Stomach smooth muscle (tissue), 2 donors: ENCODE measurements at regions not wholly inside any gene's neighbourhood (a gene's known extent, or its start where the extent isn't known, plus 50 kb on each side); places are given as distances from the start of the nearest gene placed in this dataset.

ENCODE experiments used
- H3K27ac ChIP-seq: one replicate; pipeline ENCODE4 v1.7.0; 2013; ENCODE audit warnings: mild to moderate bottlenecking, low read length, inconsistent platforms
- H3K27me3 ChIP-seq, 2 donors: one replicate each; pipeline ENCODE4 v1.7.0; 2013; ENCODE audit warnings: low read length in 2 of 2; ENCODE audit not compliant: insufficient read depth in 2 of 2, control insufficient read depth in 1 of 2
- H3K36me3 ChIP-seq, 2 donors: one replicate each; pipeline ENCODE4 v1.7.0; 2013; ENCODE audit warnings: low read length in 2 of 2; ENCODE audit not compliant: control insufficient read depth in 2 of 2, insufficient read depth in 2 of 2
- H3K4me1 ChIP-seq: one replicate; pipeline ENCODE4 v1.7.0; 2013; ENCODE audit warnings: low read length; ENCODE audit not compliant: control insufficient read depth, insufficient read depth
- H3K4me3 ChIP-seq, 2 donors: one replicate each; pipeline ENCODE4 v1.7.0; 2013; ENCODE audit warnings: low read length in 2 of 2
- H3K9ac ChIP-seq, 2 donors: one replicate each; pipeline ENCODE4 v1.7.0; 2013; ENCODE audit warnings: low read length in 2 of 2, mild to moderate bottlenecking in 1 of 2
- H3K9me3 ChIP-seq, 2 donors: one replicate each; pipeline ENCODE4 v1.7.0; 2013; ENCODE audit warnings: low read length in 2 of 2; ENCODE audit not compliant: control insufficient read depth in 2 of 2
- donor health status: healthy.
- donor health status: Pancreatic carcinoma.

DNA sequence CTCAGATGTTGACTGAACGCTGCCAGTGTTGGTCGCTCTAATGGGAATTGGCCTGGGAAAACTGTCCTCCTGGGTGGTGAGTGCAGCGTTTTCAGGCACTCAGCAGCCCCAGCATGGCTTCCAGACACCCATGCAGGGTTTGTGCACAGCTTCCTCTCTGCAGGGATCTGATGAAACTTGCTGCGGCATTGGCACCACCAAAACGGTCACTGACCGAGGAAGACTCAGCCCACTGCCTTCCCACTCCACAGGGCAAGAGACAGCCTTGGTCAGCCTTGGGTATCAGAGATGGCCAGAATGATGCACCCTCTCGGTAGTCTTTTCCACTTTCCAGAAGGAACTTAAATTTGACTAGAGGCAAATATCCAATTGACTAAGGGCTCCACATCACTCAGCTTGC, 398.9 kb downstream of the IRS2 start:
- no peaks in the 10 kb centered on the region for H3K36me3 ChIP-seq
- no peaks in the 10 kb centered on the region for H3K4me1 ChIP-seq
- no peak overlapping the region for H3K27ac ChIP-seq
- no peak overlapping the region for H3K4me3 ChIP-seq
- H3K9me3 ChIP-seq: no peaks in the 10 kb centered on the region
- H3K9ac ChIP-seq: no peak overlapping the region
- no peaks in the 10 kb centered on the region for H3K27me3 ChIP-seq

DNA sequence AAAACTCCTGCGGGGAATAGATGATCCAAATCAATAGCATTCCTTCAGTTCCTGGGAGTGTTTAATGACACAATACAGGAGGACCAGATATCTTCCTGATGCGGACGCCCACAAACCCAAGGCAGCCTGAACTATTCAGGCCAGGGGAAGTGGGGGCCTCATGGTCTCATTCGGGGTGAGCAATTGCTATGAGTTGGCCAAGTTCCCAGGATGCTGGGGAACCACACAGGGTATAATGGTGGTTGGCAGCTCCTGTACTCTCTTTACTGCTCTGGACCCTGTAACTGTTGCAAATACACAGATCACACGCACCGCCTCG, 401.2 kb downstream of the IRS2 start:
- H3K4me1 ChIP-seq: no peaks in the 10 kb centered on the region
- no peak overlapping the region for H3K4me3 ChIP-seq
- H3K9me3 ChIP-seq: no peaks in the 10 kb centered on the region
- H3K27me3 ChIP-seq: no peaks in the 10 kb centered on the region
- no peaks in the 10 kb centered on the region for H3K36me3 ChIP-seq
- H3K27ac ChIP-seq: no peak overlapping the region
- no peak overlapping the region for H3K9ac ChIP-seq

DNA sequence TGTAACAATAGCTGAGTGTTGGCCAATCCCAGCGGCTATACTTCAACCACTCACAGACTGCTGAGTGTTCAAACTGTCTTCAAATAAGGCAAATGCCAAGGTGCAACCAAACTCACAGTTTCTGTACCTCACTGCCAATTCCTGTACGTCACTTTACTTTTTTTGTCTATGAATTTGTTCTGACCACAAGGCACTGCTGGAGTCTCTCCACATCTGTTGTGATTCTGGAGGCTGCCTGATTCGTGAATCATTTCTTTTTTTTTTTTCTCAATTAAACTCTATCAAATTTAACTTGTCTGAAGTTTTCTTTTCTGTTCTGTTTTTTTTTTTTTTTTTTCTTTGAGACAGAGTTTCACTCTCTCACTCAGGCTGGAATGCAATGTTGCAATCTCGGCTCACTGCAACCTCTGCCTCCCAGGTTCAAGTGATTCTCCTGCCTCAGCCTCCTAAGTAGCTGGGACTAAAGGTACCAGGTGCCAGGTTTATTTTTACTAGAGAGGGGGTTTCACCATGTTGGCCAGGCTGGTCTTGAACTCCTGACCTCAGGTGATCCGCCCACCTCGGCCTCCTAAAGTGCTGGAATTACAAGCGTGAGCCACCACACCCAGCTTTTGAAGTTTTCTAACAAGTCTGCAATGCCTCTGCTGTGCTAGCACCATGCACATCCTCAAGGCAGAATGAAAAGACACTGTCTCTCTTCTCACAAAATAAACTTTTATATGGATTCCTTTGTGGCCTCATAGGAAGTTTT, 401.7 kb downstream of the IRS2 start:
- H3K27ac ChIP-seq: no peak overlapping the region
- H3K9me3 ChIP-seq: no peaks in the 10 kb centered on the region
- no peak overlapping the region for H3K4me3 ChIP-seq

DNA sequence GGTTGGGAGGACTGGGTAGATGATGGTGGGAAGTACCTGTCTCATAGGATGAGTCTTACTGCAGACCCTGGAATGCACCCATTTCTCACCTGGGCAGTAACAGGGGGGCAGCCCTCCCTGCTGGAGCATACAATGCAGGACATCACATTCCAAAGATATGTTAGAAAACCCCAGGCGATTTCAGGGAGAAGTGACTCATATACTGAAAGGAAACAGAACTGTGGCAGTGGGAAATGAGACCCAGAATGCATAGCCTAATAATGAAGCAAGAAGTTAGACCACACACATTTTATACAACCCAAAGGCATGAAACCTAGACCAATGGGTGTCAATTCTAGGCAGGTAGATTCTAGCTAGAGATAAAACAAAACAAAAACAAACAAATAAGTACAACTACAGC, 402.7 kb downstream of the IRS2 start:
- no peaks in the 10 kb centered on the region for H3K4me1 ChIP-seq
- no peaks in the 10 kb centered on the region for H3K36me3 ChIP-seq
- no peak overlapping the region for H3K4me3 ChIP-seq
- H3K9me3 ChIP-seq: no peaks in the 10 kb centered on the region
- H3K9ac ChIP-seq: no peak overlapping the region
- no peak overlapping the region for H3K27ac ChIP-seq
- no peaks in the 10 kb centered on the region for H3K27me3 ChIP-seq

More for the DNA sequence above, 401.7 kb downstream of the IRS2 start:
- no peak overlapping the region for H3K9ac ChIP-seq
- H3K36me3 ChIP-seq: no peaks in the 10 kb centered on the region
- no peaks in the 10 kb centered on the region for H3K4me1 ChIP-seq
- H3K27me3 ChIP-seq: no peaks in the 10 kb centered on the region

DNA sequence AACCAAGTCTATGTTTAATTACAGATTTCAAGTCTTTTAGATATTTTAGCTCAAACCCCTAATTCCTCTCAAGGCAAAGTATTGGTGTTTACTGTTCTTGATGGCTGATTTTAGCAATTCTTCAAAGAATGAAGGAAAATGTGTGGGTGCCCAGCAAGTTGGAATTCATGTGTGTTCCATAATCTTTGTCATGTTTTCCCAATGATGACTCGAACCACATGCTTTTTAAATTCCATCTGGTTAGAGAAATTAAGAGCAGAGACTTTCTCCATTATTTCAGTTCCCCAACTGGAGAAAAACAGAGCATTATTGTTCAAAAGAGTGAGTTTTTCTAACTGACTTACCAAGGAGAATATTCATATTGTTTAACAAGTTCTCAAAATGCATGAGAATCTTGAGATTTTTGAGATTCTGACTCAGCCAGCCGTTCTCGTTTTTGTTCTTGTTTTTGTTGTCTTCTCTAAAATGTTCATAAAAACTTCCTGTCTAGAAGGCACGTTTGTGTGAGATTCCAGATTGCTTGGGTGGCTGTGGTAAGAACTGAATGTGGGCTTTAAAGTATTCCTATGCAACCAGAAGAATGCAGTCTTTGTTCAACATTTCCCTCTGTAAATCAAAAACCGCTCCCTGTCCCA, 404.7 kb downstream of the IRS2 start:
- H3K27me3 ChIP-seq: no peaks in the 10 kb centered on the region
- H3K4me1 ChIP-seq: no peaks in the 10 kb centered on the region
- no peaks in the 10 kb centered on the region for H3K9me3 ChIP-seq
- no peaks in the 10 kb centered on the region for H3K36me3 ChIP-seq
- H3K9ac ChIP-seq: no peak overlapping the region
- H3K27ac ChIP-seq: no peak overlapping the region
- no peak overlapping the region for H3K4me3 ChIP-seq

DNA sequence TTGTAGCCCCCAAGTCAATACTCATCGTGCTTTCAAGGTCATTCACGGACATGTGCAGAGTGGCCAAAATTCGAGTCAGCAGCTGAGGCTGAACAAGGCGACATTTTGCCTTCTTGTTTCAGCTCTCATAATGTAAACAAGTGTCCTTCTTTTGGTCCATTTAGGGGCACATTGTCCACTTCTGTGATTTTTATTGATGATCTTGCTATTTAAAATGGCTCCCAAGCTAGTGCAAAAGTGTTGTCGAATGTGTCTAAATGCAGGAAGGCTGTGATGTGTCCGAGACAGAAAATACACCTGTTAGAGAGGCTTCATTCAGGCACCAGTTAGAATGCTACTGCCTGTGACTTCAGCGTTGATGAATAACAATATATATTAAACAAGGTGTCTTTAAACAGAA, 405.9 kb downstream of the IRS2 start:
- Histone ChIP-seq H3K4me1 (no peaks in the 10 kb centered on the region), H3K36me3 (no peaks in the 10 kb centered on the region), H3K27ac (no peak overlapping the region), H3K4me3 (no peak overlapping the region), H3K9me3 (no peaks in the 10 kb centered on the region), H3K27me3 (no peaks in the 10 kb centered on the region), H3K9ac (no peak overlapping the region)

DNA sequence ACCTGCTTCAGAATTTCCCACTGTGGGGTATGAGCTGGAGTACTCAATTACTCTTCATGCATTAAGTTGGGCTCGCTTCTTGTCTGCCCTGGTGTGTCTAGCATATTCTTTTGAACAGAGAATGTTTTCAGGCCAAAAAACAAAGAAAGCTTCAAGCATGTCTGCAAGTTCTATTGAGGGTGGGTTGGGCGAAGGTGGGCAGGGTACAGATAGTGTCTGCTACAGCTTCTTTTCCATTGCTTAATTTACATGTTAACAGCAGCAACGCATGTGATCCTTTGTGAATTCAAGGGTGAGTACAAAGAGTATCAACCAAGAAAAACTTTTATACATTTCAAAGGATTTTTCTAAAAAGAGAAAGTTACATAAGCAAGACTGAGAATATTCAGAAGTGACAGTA, 406.5 kb downstream of the IRS2 start:
- no peak overlapping the region for H3K4me3 ChIP-seq
- H3K4me1 ChIP-seq: no peaks in the 10 kb centered on the region
- no peaks in the 10 kb centered on the region for H3K36me3 ChIP-seq
- no peaks in the 10 kb centered on the region for H3K9me3 ChIP-seq
- no peak overlapping the region for H3K9ac ChIP-seq
- H3K27me3 ChIP-seq: no peaks in the 10 kb centered on the region
- H3K27ac ChIP-seq: no peak overlapping the region

DNA sequence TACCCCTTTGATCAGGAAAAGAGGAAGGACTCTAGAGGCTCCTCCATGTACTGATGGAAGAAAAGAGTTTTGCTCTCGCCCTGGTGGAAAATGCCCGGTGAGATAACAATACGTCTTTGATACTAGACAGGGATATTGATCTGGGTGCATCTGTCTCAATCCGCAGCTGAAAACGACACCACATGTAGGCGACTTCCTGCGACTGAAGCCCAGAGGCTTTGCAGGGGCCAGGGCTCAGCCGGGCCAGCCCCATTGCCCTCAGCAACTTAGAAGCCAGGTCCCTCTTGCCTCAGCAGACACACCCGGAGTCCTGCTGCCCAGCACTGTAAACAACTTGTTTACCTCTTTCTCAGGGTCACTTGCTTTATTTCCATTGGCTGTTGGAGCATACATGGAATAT, 409.4 kb downstream of the IRS2 start:
- Histone ChIP-seq H3K27ac (no peak overlapping the region), H3K9ac (no peak overlapping the region), H3K27me3 (peaks cover 0 to 2% of the 10 kb centered on the region in 2 donors), H3K9me3 (no peaks in the 10 kb centered on the region), H3K4me1 (no peaks in the 10 kb centered on the region), H3K4me3 (no peak overlapping the region), H3K36me3 (no peaks in the 10 kb centered on the region)

DNA sequence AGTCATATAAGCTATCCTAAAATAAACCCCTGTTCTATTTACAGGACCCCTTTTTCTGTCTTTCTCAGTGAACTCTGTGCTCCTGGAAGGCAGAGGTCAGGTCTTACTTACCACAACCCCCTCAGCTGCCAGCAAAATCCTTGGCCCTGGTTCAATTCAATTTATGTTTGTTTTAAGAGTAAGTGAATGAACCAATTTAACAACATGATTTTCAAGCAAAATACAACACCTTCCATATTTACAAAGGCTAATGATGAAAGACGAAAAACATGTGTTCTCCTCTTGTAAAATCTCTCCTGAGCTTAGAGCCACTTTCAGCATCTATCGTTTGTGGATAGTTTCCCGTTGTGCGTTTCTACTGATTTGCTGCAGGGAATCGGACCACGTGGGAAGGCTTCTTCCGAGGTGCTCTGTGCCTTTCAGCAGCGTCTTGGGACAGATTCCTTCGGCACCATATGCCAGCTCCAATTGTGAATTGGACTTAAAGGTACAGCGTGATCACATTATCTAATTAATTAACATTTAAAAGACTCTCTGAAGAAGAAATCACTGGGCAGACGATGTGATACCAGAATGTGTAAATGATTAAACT, 411.7 kb downstream of the IRS2 start:
- peaks cover 0 to 2% of the 10 kb centered on the region in 2 donors for H3K27me3 ChIP-seq
- H3K4me3 ChIP-seq: no peak overlapping the region
- H3K4me1 ChIP-seq: no peaks in the 10 kb centered on the region
- no peak overlapping the region for H3K27ac ChIP-seq
- H3K9me3 ChIP-seq: no peaks in the 10 kb centered on the region
- H3K36me3 ChIP-seq: no peaks in the 10 kb centered on the region
- no peak overlapping the region for H3K9ac ChIP-seq

DNA sequence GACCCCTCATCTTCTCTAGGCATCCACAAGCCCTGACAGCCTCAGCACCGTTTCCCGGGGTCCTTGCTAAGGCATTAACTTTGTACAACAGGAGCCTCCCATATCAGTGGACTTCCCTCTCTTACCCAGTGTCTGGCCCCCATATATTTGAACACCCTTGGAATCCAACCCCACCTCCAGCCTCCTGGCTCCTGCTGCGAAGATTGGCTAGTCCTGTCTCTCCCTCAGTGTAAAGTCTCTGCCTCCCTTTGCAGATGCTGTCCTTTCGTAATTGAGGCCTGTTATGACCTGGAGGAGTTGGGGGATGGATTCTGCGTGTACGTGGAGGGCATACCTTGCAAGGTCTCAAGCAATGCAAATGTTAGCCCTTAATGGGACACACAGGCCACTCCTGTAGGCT, 413.7 kb downstream of the IRS2 start:
- H3K4me1 ChIP-seq: no peaks in the 10 kb centered on the region

DNA sequence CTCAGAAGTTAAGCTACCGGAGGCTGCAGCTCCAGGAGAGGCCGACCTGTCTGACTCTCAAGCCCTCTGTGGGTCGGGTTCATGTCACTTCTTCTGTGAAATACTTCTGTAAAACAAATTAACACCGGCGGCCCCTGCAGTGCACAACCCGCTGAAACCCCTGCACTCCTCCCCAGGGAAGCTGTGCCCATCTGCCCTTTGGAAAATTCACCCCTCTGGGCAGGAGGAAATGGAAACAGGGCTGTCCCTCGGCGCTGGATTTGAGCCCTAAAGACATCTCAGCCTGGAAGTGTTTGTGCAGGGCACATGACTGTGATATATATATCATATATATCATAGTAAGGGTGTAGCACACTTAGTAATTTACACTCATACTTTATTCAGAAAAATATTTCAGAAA, 415.3 kb downstream of the IRS2 start:
- no peaks in the 10 kb centered on the region for H3K36me3 ChIP-seq
- H3K4me3 ChIP-seq: no peak overlapping the region
- no peak overlapping the region for H3K9ac ChIP-seq
- H3K4me1 ChIP-seq: no peaks in the 10 kb centered on the region
- H3K9me3 ChIP-seq: no peaks in the 10 kb centered on the region
- peaks cover 0 to 2% of the 10 kb centered on the region in 2 donors for H3K27me3 ChIP-seq
- H3K27ac ChIP-seq: no peak overlapping the region

More for the DNA sequence above, 413.7 kb downstream of the IRS2 start:
- Histone ChIP-seq H3K4me3 (no peak overlapping the region), H3K36me3 (no peaks in the 10 kb centered on the region), H3K9me3 (no peaks in the 10 kb centered on the region), H3K27ac (no peak overlapping the region), H3K27me3 (peaks cover 0 to 2% of the 10 kb centered on the region in 2 donors), H3K9ac (no peak overlapping the region)
